Activated T-helper 17 cell treated with anti-CD3 and anti-CD28 coated beads, Interleukin-2, amount 50 U/mL, for 72 hours (primary cell): ENCODE measurements at regions not wholly inside any gene's neighbourhood (a gene's known extent, or its start where the extent isn't known, plus 50 kb on each side); places are given as distances from the start of the nearest gene placed in this dataset.
"Not testable (repeated sequence)": the region's sequence is repeated elsewhere in the genome, so short reads cannot be mapped to it uniquely, and the experiment has no call there.

Source experiments
- ATAC-seq: fragments of 150-1000 bp; cut with Tn5 transposase; replicated peaks from 2 replicates; pipeline ENCODE4 v1.10.0; 2021; ENCODE audit warnings: mild to moderate bottlenecking, moderate library complexity
- H3K27ac Mint-ChIP-seq: one replicate; pipeline ENCODE4 v1.8.0; 2022; ENCODE audit warnings: mixed read lengths
- H3K27me3 Mint-ChIP-seq: one replicate; pipeline ENCODE4 v1.8.0; 2022; ENCODE audit warnings: mixed read lengths
- H3K36me3 Mint-ChIP-seq: one replicate; pipeline ENCODE4 v1.8.0; 2022; ENCODE audit warnings: low read depth, mild to moderate bottlenecking, mixed read lengths
- H3K4me1 Mint-ChIP-seq: one replicate; pipeline ENCODE4 v1.8.0; 2022; ENCODE audit warnings: mixed read lengths
- H3K4me3 Mint-ChIP-seq: one replicate; pipeline ENCODE4 v1.8.0; 2022; ENCODE audit warnings: mild to moderate bottlenecking, mixed read lengths
- H3K9me3 Mint-ChIP-seq: one replicate; pipeline ENCODE4 v1.8.0; 2022; ENCODE audit warnings: mixed read lengths

DNA sequence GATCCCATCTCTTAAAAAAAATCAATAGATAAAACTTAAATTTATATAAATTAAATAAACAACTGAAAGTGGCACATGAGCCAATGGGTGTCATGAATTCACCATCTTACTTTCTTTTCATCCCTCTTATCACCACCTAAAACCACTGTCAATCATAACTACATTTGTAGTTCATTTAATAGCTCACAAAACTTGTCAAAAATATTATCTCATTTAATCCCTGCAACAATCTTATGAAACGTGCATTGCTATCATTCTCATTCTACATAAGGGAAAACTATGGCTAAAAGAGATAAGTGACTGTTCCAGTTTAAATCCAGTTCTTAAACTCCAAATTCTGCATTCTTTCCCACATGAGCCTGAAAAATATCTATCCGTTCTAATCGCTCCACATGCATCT, 80.6 kb upstream of the BEND6 start:
- no peak overlapping the region for H3K4me3 Mint-ChIP-seq
- no peak for ATAC-seq
- H3K9me3 Mint-ChIP-seq, result no peaks in the 10 kb centered on the region
- no peaks in the 10 kb centered on the region for H3K4me1 Mint-ChIP-seq
- no peak overlapping the region for H3K27ac Mint-ChIP-seq
- no peaks in the 10 kb centered on the region for H3K36me3 Mint-ChIP-seq
- H3K27me3 Mint-ChIP-seq, result peaks cover 7% of the 10 kb centered on the region

DNA sequence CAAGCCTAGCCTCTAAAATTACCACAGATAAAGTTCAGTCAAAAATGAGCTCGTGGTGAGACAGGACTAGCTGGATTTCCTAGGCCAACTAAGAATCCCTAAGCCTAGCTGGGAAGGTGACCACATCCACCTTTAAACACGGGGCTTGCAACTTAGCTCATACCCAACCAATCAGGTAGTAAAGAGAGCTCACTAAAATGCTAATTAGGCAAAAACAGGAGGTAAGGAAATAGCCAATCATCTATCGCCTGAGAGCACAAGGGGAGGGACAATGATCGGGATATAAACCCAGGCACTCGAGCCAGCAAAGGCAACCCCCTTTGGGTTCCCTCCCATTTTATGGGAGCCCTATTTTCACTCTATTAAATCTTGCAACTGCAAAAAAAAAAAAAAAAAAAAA, 84.9 kb upstream of the BEND6 start:
- not testable (repeated sequence) for H3K4me1 Mint-ChIP-seq, H3K36me3 Mint-ChIP-seq, H3K27me3 Mint-ChIP-seq, H3K9me3 Mint-ChIP-seq, H3K27ac Mint-ChIP-seq, ATAC-seq, H3K4me3 Mint-ChIP-seq

DNA sequence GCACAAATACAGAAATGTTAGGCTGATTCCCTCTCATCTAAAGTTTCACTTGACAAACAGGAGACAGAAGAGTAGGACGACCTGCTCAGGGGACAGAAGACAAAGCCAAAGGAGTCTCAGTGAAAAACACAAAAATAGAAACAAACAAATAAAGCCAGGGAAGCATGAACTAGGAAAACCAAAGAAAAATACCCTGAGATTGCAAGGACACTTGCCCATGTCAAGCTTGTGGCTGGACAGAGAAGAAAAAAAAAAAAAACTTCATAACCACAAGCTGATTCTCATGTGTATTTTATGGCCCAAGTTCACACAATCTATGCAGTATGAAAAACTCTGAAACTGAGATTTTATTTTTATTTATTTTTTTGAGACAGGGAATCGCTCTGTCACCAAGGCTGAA, 85.6 kb upstream of the BEND6 start:
- no peak for ATAC-seq
- no peak overlapping the region for H3K4me3 Mint-ChIP-seq

GRCh38 chr6:56868687-56869086, 86.2 kb upstream of the BEND6 start:
- Mint-ChIP-seq H3K36me3 (no peaks in the 10 kb centered on the region), H3K9me3 (no peaks in the 10 kb centered on the region), H3K4me3 (no peak overlapping the region)

More for the DNA sequence above, 85.6 kb upstream of the BEND6 start:
- Mint-ChIP-seq H3K9me3 (no peaks in the 10 kb centered on the region), H3K36me3 (no peaks in the 10 kb centered on the region), H3K27me3 (peaks cover 9% of the 10 kb centered on the region), H3K27ac (no peak overlapping the region), H3K4me1 (no peaks in the 10 kb centered on the region)

DNA sequence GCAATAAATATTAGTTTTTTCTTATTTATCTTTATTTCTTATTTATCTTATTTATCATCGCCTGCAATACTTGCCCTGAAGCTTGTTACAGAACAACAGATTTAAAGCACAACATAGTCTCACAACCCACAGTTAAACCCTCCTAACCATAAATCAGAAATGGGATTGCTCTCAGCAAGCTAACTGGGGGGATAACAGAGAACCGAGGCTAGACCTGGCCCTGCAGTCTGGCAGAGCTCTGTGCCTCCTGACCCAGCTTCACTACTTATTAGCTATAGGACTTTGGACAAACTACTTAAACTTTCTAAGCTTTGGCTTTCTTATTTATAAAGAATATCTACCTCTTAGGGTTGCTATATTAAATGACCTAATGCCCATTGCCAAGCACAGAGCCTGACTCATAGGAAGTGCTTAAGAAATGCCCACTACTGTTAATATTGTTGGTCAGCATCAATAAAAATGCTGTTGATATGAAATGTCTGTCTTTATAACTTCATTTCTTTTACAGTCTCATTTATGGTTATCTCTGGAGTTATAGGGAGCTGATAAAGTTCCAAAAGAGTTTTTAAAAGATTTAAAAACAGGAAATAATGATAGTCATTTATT, 87.9 kb upstream of the BEND6 start:
- no peak overlapping the region for H3K4me3 Mint-ChIP-seq
- ATAC-seq, result no peak
- H3K9me3 Mint-ChIP-seq, result no peaks in the 10 kb centered on the region
- H3K27me3 Mint-ChIP-seq, result peaks cover 13% of the 10 kb centered on the region
- peaks cover 5% of the 10 kb centered on the region for H3K4me1 Mint-ChIP-seq
- no peaks in the 10 kb centered on the region for H3K36me3 Mint-ChIP-seq
- H3K27ac Mint-ChIP-seq, result no peak overlapping the region

More at GRCh38 chr6:56868687-56869086, 86.2 kb upstream of the BEND6 start:
- peaks cover 9% of the 10 kb centered on the region for H3K27me3 Mint-ChIP-seq
- no peak overlapping the region for H3K27ac Mint-ChIP-seq
- no peaks in the 10 kb centered on the region for H3K4me1 Mint-ChIP-seq
- no peak for ATAC-seq

- H3K36me3 Mint-ChIP-seq, result no peaks in the 10 kb centered on the region
- H3K4me1 Mint-ChIP-seq, result peaks cover 5% of the 10 kb centered on the region
- no peaks in the 10 kb centered on the region for H3K9me3 Mint-ChIP-seq
- peaks cover 18% of the 10 kb centered on the region for H3K27me3 Mint-ChIP-seq
- no peak overlapping the region for H3K4me3 Mint-ChIP-seq
- ATAC-seq, result no peak
- no peak overlapping the region for H3K27ac Mint-ChIP-seq
Observed at GRCh38 chr6:56865081-56865875, 89.6 kb upstream of the BEND6 start.

DNA sequence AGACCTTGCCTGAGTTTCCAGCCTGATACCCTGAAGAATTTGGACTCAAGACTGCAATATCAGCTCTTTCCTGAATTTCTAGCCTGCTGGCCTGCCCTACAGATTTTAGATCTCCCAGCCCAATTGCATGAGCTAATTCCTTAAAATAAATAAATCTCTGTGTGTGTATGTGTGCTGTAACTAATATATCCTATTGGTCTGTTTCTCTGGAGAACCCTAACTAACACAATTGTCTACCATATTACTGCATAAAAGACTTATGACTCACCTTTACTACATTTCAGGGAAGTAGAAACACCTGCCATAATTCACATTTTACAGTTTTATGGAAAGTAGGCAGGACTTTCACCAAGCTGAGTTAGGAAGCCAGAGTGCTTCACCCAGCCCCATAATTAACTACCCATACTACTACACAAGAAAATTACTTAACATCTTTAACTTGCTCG, 90.7 kb upstream of the BEND6 start:
- Mint-ChIP-seq H3K4me3 (no peak overlapping the region), H3K27me3 (peaks cover 21% of the 10 kb centered on the region), H3K9me3 (no peaks in the 10 kb centered on the region), H3K27ac (no peak overlapping the region), H3K36me3 (no peaks in the 10 kb centered on the region), H3K4me1 (peaks cover 5% of the 10 kb centered on the region)
- no peak for ATAC-seq

- Mint-ChIP-seq H3K9me3 (no peaks in the 10 kb centered on the region), H3K27me3 (peaks cover 18% of the 10 kb centered on the region), H3K4me1 (peaks cover 5% of the 10 kb centered on the region), H3K4me3 (no peak overlapping the region), H3K27ac (no peak overlapping the region), H3K36me3 (no peaks in the 10 kb centered on the region)
- ATAC-seq, result no peak
Observed at GRCh38 chr6:56863366-56863765, 91.5 kb upstream of the BEND6 start.

- peaks cover 5% of the 10 kb centered on the region for H3K4me1 Mint-ChIP-seq
- no peak overlapping the region for H3K27ac Mint-ChIP-seq
- H3K36me3 Mint-ChIP-seq, result no peaks in the 10 kb centered on the region
- H3K9me3 Mint-ChIP-seq, result no peaks in the 10 kb centered on the region
- no peak overlapping the region for H3K4me3 Mint-ChIP-seq
- peak; percentile 72 for ATAC-seq
- H3K27me3 Mint-ChIP-seq, result peaks cover 18% of the 10 kb centered on the region
Observed at GRCh38 chr6:56862415-56863175, 92.3 kb upstream of the BEND6 start.

DNA sequence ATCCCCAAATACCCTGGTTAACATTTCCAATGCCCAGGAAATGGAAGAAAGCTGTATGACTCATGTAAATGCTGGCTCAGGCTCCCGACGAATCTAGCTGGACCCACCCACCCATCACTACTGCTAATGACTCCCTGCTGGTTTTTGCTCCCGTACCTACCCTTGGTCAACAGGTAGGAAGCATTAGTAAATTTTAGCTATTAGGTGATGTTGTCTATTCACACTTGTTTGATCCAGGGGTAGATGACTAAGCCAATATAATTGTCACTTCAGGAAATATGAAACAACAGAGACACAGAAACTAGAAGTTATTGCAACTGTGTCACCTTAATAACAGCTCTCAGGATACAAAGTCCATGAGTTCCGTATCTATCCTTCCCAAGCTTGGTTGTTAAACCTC, 94.4 kb upstream of the BEND6 start:
- Mint-ChIP-seq H3K36me3 (no peaks in the 10 kb centered on the region), H3K27ac (no peak overlapping the region), H3K9me3 (no peaks in the 10 kb centered on the region), H3K4me1 (peaks cover 5% of the 10 kb centered on the region), H3K27me3 (peaks cover 19% of the 10 kb centered on the region), H3K4me3 (no peak overlapping the region)
- ATAC-seq, result no peak

GRCh38 chr6:56856036-56856580, 98.8 kb upstream of the BEND6 start:
- Mint-ChIP-seq H3K27me3 (peaks cover 21% of the 10 kb centered on the region), H3K4me3 (no peak overlapping the region), H3K4me1 (peaks cover 5% of the 10 kb centered on the region), H3K36me3 (peaks cover 6% of the 10 kb centered on the region), H3K9me3 (no peaks in the 10 kb centered on the region), H3K27ac (no peak overlapping the region)
- no peak for ATAC-seq

DNA sequence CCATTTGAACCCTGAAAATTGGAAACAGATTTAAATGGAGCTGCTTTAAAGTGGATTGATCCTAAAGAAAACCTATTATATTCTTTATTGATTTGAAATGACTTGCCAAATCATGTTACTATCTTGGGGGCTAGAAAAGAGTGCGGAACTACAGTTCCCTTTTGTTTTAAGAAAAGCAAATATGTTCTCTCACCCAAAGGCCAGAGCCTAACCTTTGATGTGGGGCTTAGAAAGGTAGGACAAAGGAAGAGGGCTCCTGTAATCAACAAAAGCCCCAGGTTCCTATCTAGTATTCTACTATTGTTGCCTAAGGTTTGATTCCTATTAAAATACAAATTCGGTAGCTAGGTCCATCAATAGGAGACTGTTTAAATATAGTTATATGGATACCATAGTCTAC, 100.8 kb upstream of the BEND6 start:
- Mint-ChIP-seq H3K36me3 (peaks cover 6% of the 10 kb centered on the region), H3K4me3 (no peak overlapping the region), H3K9me3 (no peaks in the 10 kb centered on the region), H3K4me1 (peaks cover 10% of the 10 kb centered on the region), H3K27me3 (peaks cover 31% of the 10 kb centered on the region), H3K27ac (no peak overlapping the region)
- ATAC-seq, result no peak

GRCh38 chr6:56853541-56853940, 101.4 kb upstream of the BEND6 start:
- Mint-ChIP-seq H3K9me3 (no peaks in the 10 kb centered on the region), H3K36me3 (peaks cover 6% of the 10 kb centered on the region), H3K4me3 (no peak overlapping the region), H3K27me3 (peaks cover 31% of the 10 kb centered on the region), H3K27ac (no peak overlapping the region), H3K4me1 (peaks cover 10% of the 10 kb centered on the region)
- no peak for ATAC-seq

DNA sequence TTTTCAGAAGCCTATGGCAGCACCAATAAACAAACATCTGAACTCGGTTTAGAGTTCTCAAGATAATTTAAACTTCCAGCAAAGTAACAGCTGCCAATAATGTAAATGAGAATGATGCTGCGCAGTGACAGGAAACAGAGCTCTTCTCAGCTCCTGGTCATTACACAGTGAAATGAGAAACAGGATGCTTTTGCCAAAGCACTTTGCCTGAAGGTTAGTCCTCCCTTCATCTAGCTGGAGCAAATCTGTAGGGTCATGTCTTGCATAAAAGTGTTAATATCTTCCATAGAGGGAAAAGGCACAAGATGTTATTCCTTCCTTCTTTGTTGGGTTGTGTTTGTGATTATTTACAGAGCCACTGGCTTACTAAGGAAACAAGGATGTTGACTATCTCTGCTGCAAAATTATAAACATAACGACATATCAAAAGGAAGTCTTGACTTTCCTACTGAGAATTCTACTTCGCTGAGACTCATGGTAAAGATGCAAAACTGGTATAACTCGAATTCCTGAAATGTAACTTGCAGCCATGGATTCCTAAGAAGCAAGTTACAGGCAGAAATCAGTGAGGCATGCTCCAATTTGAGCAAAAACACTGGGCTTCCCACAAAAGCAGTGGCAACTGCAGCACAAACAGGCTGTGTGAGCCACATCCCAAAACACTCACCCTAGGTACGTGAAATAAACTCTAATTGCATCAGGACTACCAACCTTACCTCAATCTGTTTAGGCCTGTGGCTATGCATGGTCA, 102.5 kb upstream of the BEND6 start:
- Mint-ChIP-seq H3K27me3 (peaks cover 33% of the 10 kb centered on the region), H3K9me3 (no peaks in the 10 kb centered on the region), H3K27ac (peak overlapping the region; percentile 83), H3K4me1 (peaks cover 10% of the 10 kb centered on the region), H3K36me3 (peaks cover 6% of the 10 kb centered on the region), H3K4me3 (peak overlapping the region; percentile 87)
- ATAC-seq, result peak; percentile 14
